ENCODE measurements at regions not wholly inside any gene's neighbourhood (a gene's known extent, or its start where the extent isn't known, plus 50 kb on each side); places are given as distances from the start of the nearest gene placed in this dataset.

GRCh38 chr7:138349841-138350700 is 110.0 kb upstream of the TRIM24 start:
- no peak for TF ChIP-seq CTCF (IDR thresholded peaks at IDR 0.05)
- ATAC-seq (ENCODE audit: poor library complexity) (no peak), DNase-seq (no peak)
- no peak overlapping the region for H3K4me3 Mint-ChIP-seq
- Histone ChIP-seq H3K4me1 (ENCODE audit: insufficient read depth, low read length) (no peaks in the 10 kb centered on the region), H3K9me3 (ENCODE audit: control insufficient read depth in 1 of 2, insufficient read depth in 1 of 2, low read length in 2 of 2) (peaks cover 25 to 26% of the 10 kb centered on the region in 2 experiments), H3K4me3 (ENCODE audit: low read length) (no peak overlapping the region), H3K27me3 (ENCODE audit: control insufficient read depth in 1 of 2, insufficient read depth in 2 of 2, low read length in 2 of 2) (no peaks in the 10 kb centered on the region), H3K36me3 (ENCODE audit: insufficient read depth, low read length) (no peaks in the 10 kb centered on the region), H3K27ac (ENCODE audit: low read depth in 1 of 2, low read length in 2 of 2) (no peak overlapping the region)
- H3K27me3 Mint-ChIP-seq = no peaks in the 10 kb centered on the region
- ChIA-PET CTCF (no interaction called here), POLR2A (no interaction called here)
- H3K9me3 Mint-ChIP-seq = peaks cover 5% of the 10 kb centered on the region
- no peaks in the 10 kb centered on the region for H3K4me1 Mint-ChIP-seq (ENCODE audit: low read depth)
- intact Hi-C loops (cut with DNase I, micrococcal nuclease) = no loop called here
- H3K36me3 Mint-ChIP-seq (ENCODE audit: low read depth) = no peaks in the 10 kb centered on the region
- H3K27ac Mint-ChIP-seq = no peak overlapping the region

- DNase-seq = no peak
- Histone ChIP-seq H3K4me3 (ENCODE audit: low read length) (no peak overlapping the region), H3K4me1 (ENCODE audit: insufficient read depth, low read length) (no peaks in the 10 kb centered on the region), H3K36me3 (ENCODE audit: insufficient read depth, low read length) (no peaks in the 10 kb centered on the region), H3K27me3 (ENCODE audit: control insufficient read depth in 1 of 2, insufficient read depth in 2 of 2, low read length in 2 of 2) (no peaks in the 10 kb centered on the region), H3K27ac (ENCODE audit: low read depth in 1 of 2, low read length in 2 of 2) (no peak overlapping the region), H3K9me3 (ENCODE audit: control insufficient read depth in 1 of 2, insufficient read depth in 1 of 2, low read length in 2 of 2) (peaks cover 18 to 19% of the 10 kb centered on the region in 2 experiments)
- H3K27me3 Mint-ChIP-seq = no peaks in the 10 kb centered on the region
- ChIA-PET CTCF (no interaction called here), POLR2A (no interaction called here)
- TF ChIP-seq CTCF (IDR thresholded peaks at IDR 0.05) = no peak
- no peak overlapping the region for H3K4me3 Mint-ChIP-seq
- intact Hi-C loops (cut with DNase I, micrococcal nuclease) = no loop called here
- ATAC-seq (ENCODE audit: poor library complexity) = no peak
- no peaks in the 10 kb centered on the region for H3K36me3 Mint-ChIP-seq (ENCODE audit: low read depth)
- peaks cover 5% of the 10 kb centered on the region for H3K9me3 Mint-ChIP-seq
- H3K27ac Mint-ChIP-seq = no peak overlapping the region
- no peaks in the 10 kb centered on the region for H3K4me1 Mint-ChIP-seq (ENCODE audit: low read depth)
These were observed 109.2 kb upstream of the TRIM24 start for GRCh38 chr7:138350701-138351357.

GRCh38 chr7:138352570-138353461 is 107.2 kb upstream of the TRIM24 start:
- no peak for DNase-seq
- POLR2A ChIA-PET = no interaction called here
- Mint-ChIP-seq H3K4me3 (no peak overlapping the region), H3K27me3 (no peaks in the 10 kb centered on the region), H3K4me1 (ENCODE audit: low read depth) (no peaks in the 10 kb centered on the region), H3K27ac (no peak overlapping the region), H3K36me3 (ENCODE audit: low read depth) (no peaks in the 10 kb centered on the region), H3K9me3 (peaks cover 5% of the 10 kb centered on the region)
- intact Hi-C loops (cut with DNase I, micrococcal nuclease) = no loop called here
- Histone ChIP-seq H3K4me3 (ENCODE audit: low read length) (no peak overlapping the region), H3K36me3 (ENCODE audit: insufficient read depth, low read length) (no peaks in the 10 kb centered on the region), H3K27me3 (ENCODE audit: control insufficient read depth in 1 of 2, insufficient read depth in 2 of 2, low read length in 2 of 2) (no peaks in the 10 kb centered on the region), H3K27ac (ENCODE audit: low read depth in 1 of 2, low read length in 2 of 2) (no peak overlapping the region), H3K4me1 (ENCODE audit: insufficient read depth, low read length) (no peaks in the 10 kb centered on the region), H3K9me3 (ENCODE audit: control insufficient read depth in 1 of 2, insufficient read depth in 1 of 2, low read length in 2 of 2) (peaks cover 10 to 25% of the 10 kb centered on the region in 2 experiments)
- CTCF ChIA-PET = no interaction called here
- TF ChIP-seq CTCF (IDR thresholded peaks at IDR 0.05) = no peak
- no peak for ATAC-seq (ENCODE audit: poor library complexity)

Data from CD4-positive, alpha-beta T cell (primary cell).